Astrocyte (in vitro differentiated cells and primary cell): ENCODE measurements at regions not wholly inside any gene's neighbourhood (a gene's known extent, or its start where the extent isn't known, plus 50 kb on each side); places are given as distances from the start of the nearest gene placed in this dataset.
A peak's percentile ranks its signal among the peaks of the same experiment; 100 is the strongest.

Experiments
- DNase-seq: peaks from one replicate; pipeline ENCODE4 v3.0.0-alpha.2; 2010; ENCODE audit warnings: low read depth
- FAIRE-seq: peaks from 2 replicates; lab custom pipeline; 2011; peaks lifted over from hg19 to GRCh38; lab: Jason Lieb, UNC
- H2AFZ ChIP-seq: 2 replicates; pipeline ENCODE4 v1.6.0; 2012; ENCODE audit warnings: low read depth, low read length, inconsistent platforms
- H3K27ac ChIP-seq: 2 replicates; pipeline ENCODE4 v1.5.1; 2011; ENCODE audit warnings: low read depth, low read length, inconsistent platforms
- H3K27me3 ChIP-seq: 2 replicates; pipeline ENCODE4 v1.6.0; 2011; ENCODE audit warnings: low read length, inconsistent platforms; ENCODE audit not compliant: insufficient read depth
- H3K36me3 ChIP-seq: 2 replicates; pipeline ENCODE4 v1.5.1; 2011; ENCODE audit warnings: low read length, inconsistent platforms; ENCODE audit not compliant: insufficient read depth
- H3K4me1 ChIP-seq: 2 replicates; pipeline ENCODE4 v1.5.1; 2011; ENCODE audit warnings: low read length, inconsistent platforms; ENCODE audit not compliant: insufficient read depth
- H3K4me2 ChIP-seq: 2 replicates; pipeline ENCODE4 v1.6.0; 2012; ENCODE audit warnings: low read length, inconsistent platforms
- H3K4me3 ChIP-seq: 2 replicates; pipeline ENCODE4 v1.5.1; 2011; ENCODE audit warnings: low read depth, mild to moderate bottlenecking, low read length, inconsistent platforms; ENCODE audit not compliant: insufficient read depth
- H3K79me2 ChIP-seq: 2 replicates; pipeline ENCODE4 v1.6.0; 2012; ENCODE audit warnings: mild to moderate bottlenecking, low read length, inconsistent platforms; ENCODE audit not compliant: insufficient read depth
- H3K9ac ChIP-seq: 2 replicates; pipeline ENCODE4 v1.6.0; 2012; ENCODE audit warnings: mild to moderate bottlenecking, low read length, inconsistent platforms
- H3K9me3 ChIP-seq: 2 replicates; pipeline ENCODE4 v1.5.1; 2012; ENCODE audit warnings: low read depth, mild to moderate bottlenecking, low read length, inconsistent platforms; ENCODE audit not compliant: insufficient read depth
- H4K20me1 ChIP-seq: 2 replicates; pipeline ENCODE4 v1.6.0; 2012; ENCODE audit warnings: low read length, inconsistent platforms; ENCODE audit not compliant: insufficient read depth
- H3K27ac Mint-ChIP-seq: one replicate; pipeline ENCODE4 v1.8.0; 2021; ENCODE audit warnings: mild to moderate bottlenecking, mixed read lengths; ENCODE audit not compliant: unreplicated experiment
- H3K27me3 Mint-ChIP-seq: one replicate; pipeline ENCODE4 v1.8.0; 2021; ENCODE audit warnings: low read depth, mixed read lengths; ENCODE audit not compliant: unreplicated experiment
- H3K36me3 Mint-ChIP-seq: one replicate; pipeline ENCODE4 v1.8.0; 2021; ENCODE audit warnings: low read depth, mixed read lengths; ENCODE audit not compliant: unreplicated experiment
- H3K4me1 Mint-ChIP-seq: one replicate; pipeline ENCODE4 v1.8.0; 2021; ENCODE audit warnings: low read depth, mixed read lengths; ENCODE audit not compliant: unreplicated experiment
- H3K4me3 Mint-ChIP-seq: one replicate; pipeline ENCODE4 v1.8.0; 2021; ENCODE audit warnings: mild to moderate bottlenecking, moderate library complexity, mixed read lengths; ENCODE audit not compliant: unreplicated experiment
- H3K9me3 Mint-ChIP-seq: one replicate; pipeline ENCODE4 v1.8.0; 2021; ENCODE audit warnings: mild to moderate bottlenecking, mixed read lengths; ENCODE audit not compliant: unreplicated experiment
- EZH2 ChIP-seq: IDR thresholded peaks from 2 replicates; pipeline ENCODE4 v1.6.1; 2012; ENCODE audit warnings: mild to moderate bottlenecking, low read length, inconsistent platforms; ENCODE audit not compliant: insufficient read depth
- TF ChIP-seq, protein P1 (sequence below): IDR thresholded peaks from 2 replicates; pipeline ENCODE4 v1.5.1; 2011; ENCODE audit warnings: low read depth, mild to moderate bottlenecking, inconsistent platforms, low read length, moderate library complexity; ENCODE audit not compliant: insufficient read depth

DNA sequence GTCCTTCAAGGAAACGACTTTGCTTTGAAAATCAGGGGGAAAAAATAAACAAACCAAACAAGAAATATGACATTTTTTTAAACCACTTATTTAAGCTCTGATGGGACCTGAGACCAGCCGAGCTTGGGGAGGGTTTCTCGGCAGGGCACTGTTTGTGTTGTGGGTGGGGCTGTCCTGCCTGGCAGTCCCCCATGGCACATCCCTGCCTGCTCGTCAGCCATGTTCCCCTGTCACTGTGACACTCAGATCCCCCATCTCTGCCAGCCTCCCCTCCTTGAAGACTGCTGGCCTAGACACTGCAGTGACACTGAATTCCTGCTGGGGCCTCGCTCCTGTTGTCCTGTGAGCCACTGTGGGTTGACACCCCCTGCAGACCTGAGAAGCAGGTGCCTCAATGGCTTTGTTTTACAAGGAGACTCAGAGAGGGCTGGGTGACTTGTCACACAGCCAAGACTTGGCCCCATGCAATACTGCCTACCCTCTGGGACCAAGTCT, 95.1 kb upstream of the PTPN1 start:
- Mint-ChIP-seq H3K36me3 (peaks cover 5% of the 10 kb centered on the region), H3K4me1 (peaks cover 3% of the 10 kb centered on the region), H3K4me3 (no peak overlapping the region), H3K9me3 (peaks cover 20% of the 10 kb centered on the region), H3K27ac (no peak overlapping the region), H3K27me3 (peaks cover 39% of the 10 kb centered on the region)
- H3K4me2 ChIP-seq, result peak overlapping the region; percentile 89
- no peak for DNase-seq
- no peak for FAIRE-seq
- H3K9ac ChIP-seq, result peak overlapping the region; percentile 80
- no peak for TF ChIP-seq EZH2
- TF ChIP-seq, protein P1, sequence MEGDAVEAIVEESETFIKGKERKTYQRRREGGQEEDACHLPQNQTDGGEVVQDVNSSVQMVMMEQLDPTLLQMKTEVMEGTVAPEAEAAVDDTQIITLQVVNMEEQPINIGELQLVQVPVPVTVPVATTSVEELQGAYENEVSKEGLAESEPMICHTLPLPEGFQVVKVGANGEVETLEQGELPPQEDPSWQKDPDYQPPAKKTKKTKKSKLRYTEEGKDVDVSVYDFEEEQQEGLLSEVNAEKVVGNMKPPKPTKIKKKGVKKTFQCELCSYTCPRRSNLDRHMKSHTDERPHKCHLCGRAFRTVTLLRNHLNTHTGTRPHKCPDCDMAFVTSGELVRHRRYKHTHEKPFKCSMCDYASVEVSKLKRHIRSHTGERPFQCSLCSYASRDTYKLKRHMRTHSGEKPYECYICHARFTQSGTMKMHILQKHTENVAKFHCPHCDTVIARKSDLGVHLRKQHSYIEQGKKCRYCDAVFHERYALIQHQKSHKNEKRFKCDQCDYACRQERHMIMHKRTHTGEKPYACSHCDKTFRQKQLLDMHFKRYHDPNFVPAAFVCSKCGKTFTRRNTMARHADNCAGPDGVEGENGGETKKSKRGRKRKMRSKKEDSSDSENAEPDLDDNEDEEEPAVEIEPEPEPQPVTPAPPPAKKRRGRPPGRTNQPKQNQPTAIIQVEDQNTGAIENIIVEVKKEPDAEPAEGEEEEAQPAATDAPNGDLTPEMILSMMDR, result no peak
- H3K4me1 ChIP-seq, result peaks cover 12% of the 10 kb centered on the region
- peak overlapping the region; percentile 26 for H3K27ac ChIP-seq
- no peaks in the 10 kb centered on the region for H3K36me3 ChIP-seq
- peak overlapping the region; percentile 83 for H2AFZ ChIP-seq
- no peak overlapping the region for H3K4me3 ChIP-seq
- no peaks in the 10 kb centered on the region for H4K20me1 ChIP-seq
- peaks cover 8% of the 10 kb centered on the region for H3K9me3 ChIP-seq
- H3K27me3 ChIP-seq, result peaks cover 3% of the 10 kb centered on the region
- no peaks in the 10 kb centered on the region for H3K79me2 ChIP-seq

DNA sequence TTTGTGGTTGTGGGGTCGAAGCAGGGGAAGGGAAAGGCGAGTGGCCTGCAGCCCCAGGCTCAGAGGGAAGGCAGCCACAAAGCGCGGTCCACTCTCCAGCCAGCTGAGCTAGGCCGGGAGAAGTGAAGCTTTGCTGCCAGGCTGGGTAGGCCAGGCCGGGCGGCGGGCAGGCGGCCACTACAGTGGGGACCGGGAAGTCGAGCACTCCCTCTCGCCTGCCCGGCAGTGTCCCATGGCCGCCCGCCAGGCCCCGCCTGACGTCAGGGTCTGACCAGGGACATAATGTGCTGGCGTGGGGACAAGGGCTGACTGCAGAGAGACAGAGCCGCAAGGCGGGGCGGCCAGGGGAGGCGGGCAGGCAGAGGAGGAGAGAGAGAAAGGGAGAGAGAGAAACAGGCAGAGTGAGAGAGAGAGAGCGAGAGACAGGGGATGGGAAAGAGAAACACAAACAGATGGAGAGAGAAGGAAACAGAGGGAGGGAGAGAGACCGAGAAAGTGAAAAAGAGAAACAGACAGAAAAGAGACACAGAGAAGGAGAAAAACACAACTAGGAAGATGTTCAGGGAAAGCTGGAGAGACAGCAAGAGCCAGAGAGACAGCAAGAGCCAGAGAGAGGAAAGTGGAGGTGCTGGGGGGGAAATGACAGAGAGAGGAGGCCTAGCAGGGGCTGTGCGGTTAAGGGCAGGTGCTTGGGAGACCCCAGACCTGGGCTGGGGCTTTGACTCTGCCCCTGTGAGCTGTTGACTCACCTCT, 94.5 kb upstream of the PTPN1 start:
- Histone ChIP-seq H3K4me2 (peak overlapping the region; percentile 89), H3K36me3 (no peaks in the 10 kb centered on the region), H3K79me2 (no peaks in the 10 kb centered on the region), H4K20me1 (no peaks in the 10 kb centered on the region), H3K4me1 (peaks cover 12% of the 10 kb centered on the region), H3K4me3 (no peak overlapping the region), H3K27ac (peak overlapping the region; percentile 26), H3K9me3 (peaks cover 8% of the 10 kb centered on the region), H3K27me3 (peaks cover 3% of the 10 kb centered on the region), H2AFZ (peak overlapping the region; percentile 83), H3K9ac (peak overlapping the region; percentile 80)
- Mint-ChIP-seq H3K4me1 (peaks cover 3% of the 10 kb centered on the region), H3K4me3 (no peak overlapping the region), H3K27me3 (peaks cover 38% of the 10 kb centered on the region), H3K27ac (no peak overlapping the region), H3K9me3 (peaks cover 20% of the 10 kb centered on the region), H3K36me3 (peaks cover 5% of the 10 kb centered on the region)
- DNase-seq (peak; percentile 87), FAIRE-seq (no peak)
- TF ChIP-seq, protein P1, result no peak
- TF ChIP-seq EZH2, result no peak
